22Rv1 (cell line): ENCODE measurements at regions not wholly inside any gene's neighbourhood (a gene's known extent, or its start where the extent isn't known, plus 50 kb on each side); places are given as distances from the start of the nearest gene placed in this dataset.

ENCODE experiments used
- CTCF ChIP-seq: fragments of 450-650 bp; IDR thresholded peaks from 2 replicates; pipeline ENCODE4 v1.5.1; 2017; ENCODE audit warnings: mild to moderate bottlenecking
- ZFX ChIP-seq: fragments of 450-650 bp; IDR thresholded peaks from 2 replicates; pipeline ENCODE4 v1.6.1; 2017; ENCODE audit warnings: antibody characterized with exemption, borderline replicate concordance

DNA sequence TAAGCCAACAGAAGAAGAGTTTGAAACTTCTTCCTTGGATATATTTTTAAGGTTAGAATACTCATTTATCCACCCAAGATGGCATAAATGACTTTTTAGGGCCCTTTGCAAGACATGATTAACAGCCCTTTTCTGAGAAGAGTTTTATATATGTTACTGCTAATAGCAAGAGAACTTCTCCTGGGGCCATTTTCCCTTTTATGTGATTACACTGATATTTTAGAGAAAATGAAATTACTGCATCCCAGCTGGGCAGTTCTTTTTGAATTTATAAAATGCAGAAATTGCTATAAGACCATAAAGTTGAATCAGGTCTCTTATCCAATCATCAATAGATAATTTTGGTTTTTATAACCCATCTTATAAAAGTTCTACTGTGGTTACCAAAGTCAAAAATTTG, 161.3 kb upstream of the RFX3 start:
- TF ChIP-seq CTCF, result no peak
- no peak for TF ChIP-seq ZFX
